Peyer's patch (tissue), 4 donors: ENCODE measurements at regions not wholly inside any gene's neighbourhood (a gene's known extent, or its start where the extent isn't known, plus 50 kb on each side); places are given as distances from the start of the nearest gene placed in this dataset.

Source experiments
- DNase-seq, 3 donors: peaks; one replicate each; pipeline ENCODE4 v3.0.0-alpha.2; 2017 to 2019
- H3K27ac ChIP-seq, 4 donors: fragments of 200-600 bp; sonication (generic); one replicate each; pipeline ENCODE4 v1.5.1; 2016 to 2019
- H3K27me3 ChIP-seq, 2 donors: fragments of 200-600 bp; sonication (generic); one replicate each; pipeline ENCODE4 v1.5.1; 2019
- H3K36me3 ChIP-seq, 3 donors: fragments of 200-600 bp; sonication (generic); one replicate each; pipeline ENCODE4 v1.5.1; 2016 to 2019
- H3K4me1 ChIP-seq, 4 donors: fragments of 200-600 bp; sonication (generic); one replicate each; pipeline ENCODE4 v1.5.1; 2016 to 2019
- H3K4me3 ChIP-seq, 4 donors: fragments of 200-600 bp; sonication (generic); 1 replicate in 3 of 4; 2 replicates in 1 of 4; pipeline ENCODE4 v1.5.1; 2016 to 2019; ENCODE audit warnings: mild to moderate bottlenecking in 1 of 4
- H3K9me3 ChIP-seq, 4 donors: fragments of 200-600 bp; sonication (generic); one replicate each; pipeline ENCODE4 v1.5.1; 2016 to 2019; ENCODE audit warnings: mild to moderate bottlenecking in 1 of 4
- CTCF ChIP-seq, 6 experiments: fragments of 450-650 bp in 4 of 6; fragments of 200-600 bp in 2 of 6; sonication (generic) in 1 of 6; IDR thresholded peaks; one replicate each; pipeline ENCODE4 v1.5.1; 2017 to 2019; ENCODE audit warnings: antibody characterized with exemption in 6 of 6, mild to moderate bottlenecking in 3 of 6, moderate library complexity in 1 of 6
- POLR2A ChIP-seq, 2 donors: fragments of 450-650 bp; IDR thresholded peaks; one replicate each; pipeline ENCODE4 v1.5.1; 2017; ENCODE audit warnings: antibody characterized with exemption in 2 of 2, mild to moderate bottlenecking in 2 of 2, moderate library complexity in 2 of 2
- small RNA-seq, 2 donors: library from RNA; depleted of rRNA; stranded (forward); fragments of <200 nt; gene quantifications; one replicate each; pipeline ENCODE3, GENCODE V24; 2016

GRCh38 chr1:107003972-107004371 lies 52.5 kb upstream of the PRMT6 start:
- TF ChIP-seq CTCF (IDR thresholded peaks at IDR 0.05) (no peak), POLR2A (IDR thresholded peaks at IDR 0.05) (no peak)
- Histone ChIP-seq H3K27me3 (no peaks in the 10 kb centered on the region), H3K27ac (no peak overlapping the region), H3K4me3 (no peak overlapping the region), H3K36me3 (no peaks in the 10 kb centered on the region), H3K4me1 (no peaks in the 10 kb centered on the region), H3K9me3 (no peaks in the 10 kb centered on the region)
- no peak for DNase-seq

- Histone ChIP-seq H3K27me3 (no peaks in the 10 kb centered on the region), H3K36me3 (no peaks in the 10 kb centered on the region)
- TF ChIP-seq POLR2A (IDR thresholded peaks at IDR 0.05) (no peak), CTCF (IDR thresholded peaks at IDR 0.05) (no peak)
Observed at GRCh38 chr1:107004421-107004820, 52.1 kb upstream of the PRMT6 start.

More at GRCh38 chr1:107004421-107004820, 52.1 kb upstream of the PRMT6 start:
- no peak overlapping the region for H3K4me3 ChIP-seq
- no peaks in the 10 kb centered on the region for H3K4me1 ChIP-seq
- no peak for DNase-seq
- H3K9me3 ChIP-seq = no peaks in the 10 kb centered on the region
- H3K27ac ChIP-seq = no peak overlapping the region

Small RNA genes lying in the stretch of these regions (small RNA-seq; reads per million reads assigned to genes)
- gene AL596327.1 (0 reads per million in 2 donors), gene SEPT2P1 (0 to 0.64 reads per million in 2 donors)
